BJ (cell line): ENCODE measurements at regions not wholly inside any gene's neighbourhood (a gene's known extent, or its start where the extent isn't known, plus 50 kb on each side); places are given as distances from the start of the nearest gene placed in this dataset.

ENCODE experiments used
- CTCF ChIA-PET: fragments of 350-600 bp; formaldehyde crosslinking; extraction: SDS; loops from one replicate; lab custom pipeline; 2021; ENCODE audit warnings: antibody characterized with exemption, inconsistent platforms; lab: Yijun Ruan, JAX
- POLR2A ChIA-PET: fragments of 300-600 bp; sonication (Branson Sonifier 250); formaldehyde crosslinking; extraction: SDS; loops from one replicate; lab custom pipeline; 2021; ENCODE audit warnings: antibody characterized with exemption; lab: Charles Lee
- DNase-seq: peaks from one replicate; pipeline ENCODE4 v3.0.0-alpha.2; 2011; ENCODE audit warnings: low read depth
- H3K27me3 ChIP-seq: 2 replicates; pipeline ENCODE4 v1.6.0; 2011; ENCODE audit warnings: low read length; ENCODE audit not compliant: control insufficient read depth, insufficient read depth
- H3K36me3 ChIP-seq: 2 replicates; pipeline ENCODE4 v1.5.1; 2011; ENCODE audit warnings: low read length; ENCODE audit not compliant: control insufficient read depth, insufficient read depth
- H3K4me3 ChIP-seq: 2 replicates; pipeline ENCODE4 v1.5.1; 2011; ENCODE audit warnings: low read depth, mild to moderate bottlenecking, control low read depth, low read length
- TF ChIP-seq, protein P1 (sequence below): IDR thresholded peaks from 2 replicates; pipeline ENCODE4 v1.5.1; 2011; ENCODE audit warnings: low read depth, mild to moderate bottlenecking, control low read depth, inconsistent platforms, low read length, moderate library complexity; ENCODE audit not compliant: insufficient read depth

- ChIA-PET POLR2A (no interaction called here), CTCF (interaction anchor here (0.9 kb wide), 1 partner anchor 60 kb away, joined by 3 read pairs; no protein-coding TSS in a partner anchor)
- Histone ChIP-seq H3K27me3 (no peaks in the 10 kb centered on the region), H3K4me3 (no peak overlapping the region), H3K36me3 (no peaks in the 10 kb centered on the region)
- no peak for DNase-seq
- TF ChIP-seq, protein P1, sequence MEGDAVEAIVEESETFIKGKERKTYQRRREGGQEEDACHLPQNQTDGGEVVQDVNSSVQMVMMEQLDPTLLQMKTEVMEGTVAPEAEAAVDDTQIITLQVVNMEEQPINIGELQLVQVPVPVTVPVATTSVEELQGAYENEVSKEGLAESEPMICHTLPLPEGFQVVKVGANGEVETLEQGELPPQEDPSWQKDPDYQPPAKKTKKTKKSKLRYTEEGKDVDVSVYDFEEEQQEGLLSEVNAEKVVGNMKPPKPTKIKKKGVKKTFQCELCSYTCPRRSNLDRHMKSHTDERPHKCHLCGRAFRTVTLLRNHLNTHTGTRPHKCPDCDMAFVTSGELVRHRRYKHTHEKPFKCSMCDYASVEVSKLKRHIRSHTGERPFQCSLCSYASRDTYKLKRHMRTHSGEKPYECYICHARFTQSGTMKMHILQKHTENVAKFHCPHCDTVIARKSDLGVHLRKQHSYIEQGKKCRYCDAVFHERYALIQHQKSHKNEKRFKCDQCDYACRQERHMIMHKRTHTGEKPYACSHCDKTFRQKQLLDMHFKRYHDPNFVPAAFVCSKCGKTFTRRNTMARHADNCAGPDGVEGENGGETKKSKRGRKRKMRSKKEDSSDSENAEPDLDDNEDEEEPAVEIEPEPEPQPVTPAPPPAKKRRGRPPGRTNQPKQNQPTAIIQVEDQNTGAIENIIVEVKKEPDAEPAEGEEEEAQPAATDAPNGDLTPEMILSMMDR: no peak
Measured at GRCh38 chr2:175861958-175862357, 140.1 kb downstream of the LNPK start.

GRCh38 chr2:175855794-175856453 lies 146.1 kb downstream of the LNPK start:
- H3K4me3 ChIP-seq: no peak overlapping the region
- ChIA-PET POLR2A (no interaction called here), CTCF (interaction anchor here (1.2 kb wide), 1 partner anchor 11 kb away, joined by 3 read pairs; no protein-coding TSS in a partner anchor)
- DNase-seq: no peak
- no peaks in the 10 kb centered on the region for H3K36me3 ChIP-seq
- H3K27me3 ChIP-seq: no peaks in the 10 kb centered on the region
- TF ChIP-seq, protein P1: no peak

- Histone ChIP-seq H3K27me3 (no peaks in the 10 kb centered on the region), H3K4me3 (no peak overlapping the region), H3K36me3 (no peaks in the 10 kb centered on the region)
- no peak for DNase-seq
- TF ChIP-seq, protein P1: no peak
- POLR2A ChIA-PET: no interaction called here
- CTCF ChIA-PET: interaction anchor here (1.2 to 1.3 kb wide), 2 partner anchors 9 to 12 kb away, joined by 3 read pairs; no protein-coding TSS in a partner anchor
Measured at GRCh38 chr2:175855236-175855635, 146.8 kb downstream of the LNPK start.

GRCh38 chr2:175854665-175855064 lies 147.4 kb downstream of the LNPK start:
- TF ChIP-seq, protein P1: no peak
- H3K36me3 ChIP-seq: no peaks in the 10 kb centered on the region
- H3K4me3 ChIP-seq: no peak overlapping the region
- CTCF ChIA-PET: interaction anchor here (1.3 kb wide), 1 partner anchor 10 kb away, joined by 3 read pairs; no protein-coding TSS in a partner anchor
- POLR2A ChIA-PET: no interaction called here
- H3K27me3 ChIP-seq: no peaks in the 10 kb centered on the region
- DNase-seq: no peak

- ChIA-PET CTCF (interaction anchor here (0.6 to 1.3 kb wide), 2 partner anchors 11 to 1655 kb away, joined by 3 to 4 read pairs; no protein-coding TSS in a partner anchor), POLR2A (no interaction called here)
- Histone ChIP-seq H3K4me3 (no peak overlapping the region), H3K27me3 (no peaks in the 10 kb centered on the region), H3K36me3 (no peaks in the 10 kb centered on the region)
- no peak for DNase-seq
- TF ChIP-seq, protein P1: no peak
Measured at GRCh38 chr2:175854129-175854528, 147.9 kb downstream of the LNPK start.
